OCI-LY3 (cell line): ENCODE measurements at regions not wholly inside any gene's neighbourhood (a gene's known extent, or its start where the extent isn't known, plus 50 kb on each side); places are given as distances from the start of the nearest gene placed in this dataset.

Experiments used
- EZH2phosphoT487 ChIP-seq: fragments of 200-600 bp; shearing (Covaris generic); IDR thresholded peaks from 2 replicates; pipeline ENCODE4 v1.6.1; 2018; ENCODE audit warnings: antibody characterized with exemption, mixed run types, low read depth
- TF ChIP-seq, protein P1 (sequence below): fragments of 200-600, 300-600 bp; sonication (generic); IDR thresholded peaks from 2 replicates; pipeline ENCODE4 v1.5.1; 2014; ENCODE audit warnings: antibody characterized with exemption, low read length, low read depth

DNA sequence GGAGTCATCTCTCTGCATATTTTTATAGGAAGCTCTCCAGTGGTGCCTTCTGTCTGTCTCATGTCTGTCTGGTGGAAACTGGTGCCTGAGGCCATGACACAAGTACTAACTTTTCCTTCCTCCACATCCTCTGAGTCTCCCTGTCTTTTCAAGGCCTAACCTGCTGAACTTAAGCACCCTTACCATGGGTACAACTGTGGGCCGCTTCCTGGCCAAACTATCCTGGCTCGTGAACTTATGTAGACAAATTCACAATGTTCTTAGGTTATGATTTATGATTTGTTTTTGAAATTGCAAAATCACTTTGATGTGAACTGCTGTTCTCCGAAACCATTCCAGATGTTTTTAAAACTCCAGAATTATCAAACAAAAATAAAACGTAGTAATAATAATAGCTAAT is 804.5 kb upstream of the POU3F3 start:
- TF ChIP-seq, protein P1, sequence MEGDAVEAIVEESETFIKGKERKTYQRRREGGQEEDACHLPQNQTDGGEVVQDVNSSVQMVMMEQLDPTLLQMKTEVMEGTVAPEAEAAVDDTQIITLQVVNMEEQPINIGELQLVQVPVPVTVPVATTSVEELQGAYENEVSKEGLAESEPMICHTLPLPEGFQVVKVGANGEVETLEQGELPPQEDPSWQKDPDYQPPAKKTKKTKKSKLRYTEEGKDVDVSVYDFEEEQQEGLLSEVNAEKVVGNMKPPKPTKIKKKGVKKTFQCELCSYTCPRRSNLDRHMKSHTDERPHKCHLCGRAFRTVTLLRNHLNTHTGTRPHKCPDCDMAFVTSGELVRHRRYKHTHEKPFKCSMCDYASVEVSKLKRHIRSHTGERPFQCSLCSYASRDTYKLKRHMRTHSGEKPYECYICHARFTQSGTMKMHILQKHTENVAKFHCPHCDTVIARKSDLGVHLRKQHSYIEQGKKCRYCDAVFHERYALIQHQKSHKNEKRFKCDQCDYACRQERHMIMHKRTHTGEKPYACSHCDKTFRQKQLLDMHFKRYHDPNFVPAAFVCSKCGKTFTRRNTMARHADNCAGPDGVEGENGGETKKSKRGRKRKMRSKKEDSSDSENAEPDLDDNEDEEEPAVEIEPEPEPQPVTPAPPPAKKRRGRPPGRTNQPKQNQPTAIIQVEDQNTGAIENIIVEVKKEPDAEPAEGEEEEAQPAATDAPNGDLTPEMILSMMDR = no peak
- no peak for TF ChIP-seq EZH2phosphoT487
